ENCODE measurements at regions not wholly inside any gene's neighbourhood (a gene's known extent, or its start where the extent isn't known, plus 50 kb on each side); places are given as distances from the start of the nearest gene placed in this dataset.

DNA sequence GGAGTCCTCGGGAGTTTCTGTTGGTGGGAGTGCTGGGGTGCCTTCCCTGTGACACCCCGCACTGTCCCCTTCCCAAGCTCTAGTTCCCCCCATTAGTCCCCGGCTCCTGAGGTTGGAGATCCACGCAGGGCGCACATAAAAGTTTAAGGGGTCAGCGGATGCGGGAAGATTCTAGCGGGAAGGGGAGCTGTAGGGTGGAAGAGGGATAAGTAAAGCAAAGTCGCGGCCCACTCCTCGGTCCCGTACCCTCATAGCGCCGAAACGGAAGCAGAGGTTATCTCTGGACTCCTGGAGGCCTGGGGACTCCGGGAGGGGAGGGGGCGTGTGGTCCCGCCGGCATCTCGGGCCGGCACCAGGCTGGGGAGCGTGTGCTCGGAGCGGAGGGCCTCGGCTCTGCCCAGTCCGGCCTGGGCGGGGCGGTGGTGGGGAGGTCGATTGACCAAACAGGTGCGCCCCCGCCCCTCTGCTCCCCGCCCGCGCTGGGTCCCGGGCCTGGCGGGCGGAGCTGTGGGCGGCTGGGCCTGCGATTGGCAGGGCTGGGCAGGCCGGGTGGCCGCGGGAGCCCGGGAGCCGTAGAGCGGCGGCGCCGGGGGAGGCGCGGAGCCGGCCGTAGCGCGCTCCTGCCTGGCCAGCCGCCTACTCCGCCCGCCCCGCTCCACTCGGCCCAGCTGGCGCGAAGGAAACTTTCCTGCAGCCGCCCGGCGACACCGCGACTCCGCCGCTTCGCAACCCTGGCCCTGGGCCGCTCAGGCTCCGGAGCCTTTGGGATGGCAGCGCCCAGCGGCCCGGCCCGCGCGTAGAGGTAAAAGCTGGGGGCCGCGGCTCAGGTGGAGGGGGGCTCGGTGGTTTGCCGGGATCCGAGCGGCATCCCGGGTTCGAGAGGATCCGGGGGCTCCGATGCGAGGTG is 52.2 kb upstream of the DAB2IP start:
- no peak for DNase-seq (ENCODE audit: low read depth in 2 of 3, low spot score in 2 of 3)

DNA sequence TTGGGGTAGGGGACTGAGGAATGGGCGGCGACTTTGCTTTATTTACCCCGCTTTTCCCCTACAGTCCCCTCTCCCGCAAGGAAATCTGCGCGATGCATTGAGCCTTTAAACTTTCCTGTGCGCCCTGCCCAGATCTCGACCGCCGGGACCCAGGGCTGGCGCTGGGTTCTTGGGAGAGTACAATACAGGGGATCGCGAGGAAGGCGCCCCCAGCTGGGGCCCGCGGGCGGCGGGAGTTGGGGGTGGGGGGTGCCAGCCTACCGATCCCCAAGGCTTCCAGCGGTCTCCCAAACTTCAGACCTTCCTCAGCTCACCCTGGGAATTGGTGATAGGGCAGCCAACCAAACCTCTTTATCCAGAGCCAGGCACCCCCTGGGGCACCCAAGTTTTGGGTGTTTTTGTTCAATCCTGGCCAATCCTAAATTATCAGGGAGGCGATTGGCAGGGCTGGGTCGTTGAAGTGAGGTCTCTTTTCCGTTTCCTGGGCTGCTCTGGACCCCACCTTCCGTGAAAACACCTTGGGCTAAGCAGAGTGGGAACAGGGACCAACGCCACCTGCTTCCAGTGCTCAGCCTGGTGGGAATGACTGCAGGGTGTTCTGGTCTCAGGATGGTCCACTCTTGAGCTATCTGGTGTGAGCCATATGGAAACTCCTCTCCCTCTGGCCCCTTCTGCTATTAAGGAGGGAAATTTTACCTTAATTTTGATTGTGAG is 51.4 kb upstream of the DAB2IP start:
- no peak for DNase-seq (ENCODE audit: low read depth in 2 of 3, low spot score in 2 of 3)

DNA sequence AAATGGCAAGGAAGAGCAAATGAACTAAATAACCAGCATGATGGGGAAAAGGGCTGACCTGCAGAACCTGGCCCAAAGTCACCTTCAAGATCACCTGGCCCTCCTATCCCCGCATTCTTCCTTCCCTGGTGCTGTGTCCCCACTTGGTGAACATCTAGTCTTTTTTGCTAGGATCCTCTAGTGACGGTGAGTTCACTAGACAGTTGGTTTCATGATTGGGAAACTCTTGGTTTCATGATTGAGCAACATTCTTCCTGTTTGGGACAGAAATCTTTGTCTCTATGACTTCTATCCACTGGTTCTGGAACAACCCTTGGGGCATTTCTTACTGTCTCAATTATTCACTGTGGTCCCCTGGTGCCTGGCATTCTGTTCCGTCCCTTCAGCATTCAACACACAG is 50.2 kb upstream of the DAB2IP start:
- no peak for DNase-seq (ENCODE audit: low read depth in 2 of 3, low spot score in 2 of 3)
